GM12891 (cell line): ENCODE measurements at regions not wholly inside any gene's neighbourhood (a gene's known extent, or its start where the extent isn't known, plus 50 kb on each side); places are given as distances from the start of the nearest gene placed in this dataset.

Experiments
- PAX5 ChIP-seq: IDR thresholded peaks from 2 replicates; pipeline ENCODE4 v1.6.1; 2011; ENCODE audit warnings: low read length, moderate library complexity, mild to moderate bottlenecking; ENCODE audit not compliant: insufficient read depth, severe bottlenecking
- POLR2A ChIP-seq: IDR thresholded peaks from 2 replicates; pipeline ENCODE4 v1.6.1; 2011; ENCODE audit warnings: low read depth, low read length, control low read depth
- POLR2AphosphoS5 ChIP-seq: IDR thresholded peaks from 2 replicates; pipeline ENCODE4 v1.6.1; 2011; ENCODE audit warnings: low read depth, low read length, control low read depth
- SPI1 ChIP-seq: IDR thresholded peaks from 2 replicates; pipeline ENCODE4 v1.6.1; 2011; ENCODE audit warnings: low read depth, low read length, control low read depth
- TAF1 ChIP-seq: IDR thresholded peaks from 2 replicates; pipeline ENCODE4 v1.6.1; 2011; ENCODE audit warnings: low read depth, low read length, control low read depth

DNA sequence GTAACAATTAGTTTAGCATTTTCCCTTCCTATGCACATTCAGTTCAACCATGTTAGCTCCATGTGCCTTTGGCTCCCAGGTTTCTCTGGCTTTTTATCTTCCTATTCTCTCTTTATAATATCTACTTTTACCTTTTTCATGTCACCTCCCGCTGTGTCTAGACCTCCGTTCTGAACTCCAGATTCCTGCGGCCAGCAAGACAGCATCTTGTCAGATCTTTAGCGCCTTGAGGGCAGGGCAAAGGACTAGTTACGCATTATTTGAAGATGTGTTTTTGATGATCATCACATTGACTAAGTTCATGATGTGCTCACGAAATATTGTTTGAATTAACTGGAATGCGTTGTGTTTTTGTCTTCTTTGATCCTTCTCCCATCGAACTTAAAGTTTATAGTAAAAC is 1126.8 kb downstream of the CDH11 start:
- no peak for TF ChIP-seq POLR2A
- no peak for TF ChIP-seq POLR2AphosphoS5
- no peak for TF ChIP-seq TAF1
- TF ChIP-seq SPI1 = no peak
- no peak for TF ChIP-seq PAX5
